A549 (cell line): ENCODE measurements at regions not wholly inside any gene's neighbourhood (a gene's known extent, or its start where the extent isn't known, plus 50 kb on each side); places are given as distances from the start of the nearest gene placed in this dataset.

Experiments used
- BHLHE40 ChIP-seq: IDR thresholded peaks from 2 replicates; pipeline ENCODE4 v1.6.1; 2012; ENCODE audit warnings: low read depth, low read length, inconsistent platforms
- CBX8 ChIP-seq: fragments of 200-600 bp; sonication (generic); IDR thresholded peaks from 2 replicates; pipeline ENCODE4 v1.6.1; 2016
- KDM5A ChIP-seq: fragments of 200-600 bp; sonication (generic); IDR thresholded peaks from 2 replicates; pipeline ENCODE4 v1.6.1; 2016; ENCODE audit warnings: antibody characterized with exemption, mild to moderate bottlenecking
- TF ChIP-seq, protein P1 (sequence below): fragments of >200 bp; sonication (Bioruptor Twin); formaldehyde crosslinking; IDR thresholded peaks from 3 replicates; pipeline ENCODE4 v1.5.1; 2016

DNA sequence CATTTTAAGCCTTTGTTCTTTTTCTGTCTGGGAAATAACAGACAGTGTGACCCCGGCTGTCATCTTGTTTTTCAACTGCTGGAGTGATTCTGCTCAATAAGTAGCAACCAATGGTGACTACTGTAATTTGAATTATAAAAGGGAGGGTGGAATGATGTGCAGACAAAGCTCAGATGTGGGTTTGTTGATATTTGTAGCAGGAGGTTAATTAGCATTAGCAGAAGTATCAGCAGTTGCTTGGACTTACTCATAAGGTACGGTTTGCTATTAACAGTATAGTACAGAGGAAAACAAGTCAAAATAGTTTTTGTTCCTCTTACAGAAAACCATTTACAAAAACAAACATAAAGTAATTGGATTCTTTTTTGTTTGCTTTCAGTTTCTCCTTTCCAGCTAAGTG lies 140.4 kb downstream of the TUSC1 start:
- no peak for TF ChIP-seq BHLHE40
- TF ChIP-seq, protein P1, sequence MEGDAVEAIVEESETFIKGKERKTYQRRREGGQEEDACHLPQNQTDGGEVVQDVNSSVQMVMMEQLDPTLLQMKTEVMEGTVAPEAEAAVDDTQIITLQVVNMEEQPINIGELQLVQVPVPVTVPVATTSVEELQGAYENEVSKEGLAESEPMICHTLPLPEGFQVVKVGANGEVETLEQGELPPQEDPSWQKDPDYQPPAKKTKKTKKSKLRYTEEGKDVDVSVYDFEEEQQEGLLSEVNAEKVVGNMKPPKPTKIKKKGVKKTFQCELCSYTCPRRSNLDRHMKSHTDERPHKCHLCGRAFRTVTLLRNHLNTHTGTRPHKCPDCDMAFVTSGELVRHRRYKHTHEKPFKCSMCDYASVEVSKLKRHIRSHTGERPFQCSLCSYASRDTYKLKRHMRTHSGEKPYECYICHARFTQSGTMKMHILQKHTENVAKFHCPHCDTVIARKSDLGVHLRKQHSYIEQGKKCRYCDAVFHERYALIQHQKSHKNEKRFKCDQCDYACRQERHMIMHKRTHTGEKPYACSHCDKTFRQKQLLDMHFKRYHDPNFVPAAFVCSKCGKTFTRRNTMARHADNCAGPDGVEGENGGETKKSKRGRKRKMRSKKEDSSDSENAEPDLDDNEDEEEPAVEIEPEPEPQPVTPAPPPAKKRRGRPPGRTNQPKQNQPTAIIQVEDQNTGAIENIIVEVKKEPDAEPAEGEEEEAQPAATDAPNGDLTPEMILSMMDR: no peak
- no peak for TF ChIP-seq CBX8
- TF ChIP-seq KDM5A: no peak
